ENCODE measurements at regions not wholly inside any gene's neighbourhood (a gene's known extent, or its start where the extent isn't known, plus 50 kb on each side); places are given as distances from the start of the nearest gene placed in this dataset.
"Not testable (repeated sequence)": the region's sequence is repeated elsewhere in the genome, so short reads cannot be mapped to it uniquely, and the experiment has no call there.

- Histone ChIP-seq H3K27ac (ENCODE audit: low read depth) (no peak overlapping the region), H3K4me3 (ENCODE audit: low read depth, low read length) (no peak overlapping the region), H3K4me1 (ENCODE audit: insufficient read depth) (no peaks in the 10 kb centered on the region), H3K36me3 (ENCODE audit: insufficient read depth) (no peaks in the 10 kb centered on the region)
- 60% methylated on average over 6 of the region's 6 CpGs for WGBS
- DNase-seq (ENCODE audit: extremely low spot score), result no peak
Measured at GRCh38 chr12:73726881-73727280, 810.8 kb upstream of the ATXN7L3B start.

GRCh38 chr12:73731658-73732057 lies 806.0 kb upstream of the ATXN7L3B start:
- Histone ChIP-seq H3K36me3 (ENCODE audit: insufficient read depth) (no peaks in the 10 kb centered on the region), H3K4me1 (ENCODE audit: insufficient read depth) (no peaks in the 10 kb centered on the region), H3K27ac (ENCODE audit: low read depth) (no peak overlapping the region), H3K4me3 (ENCODE audit: low read depth, low read length) (no peak overlapping the region)
- DNase-seq (ENCODE audit: extremely low spot score), result no peak
- WGBS, result 60% methylated on average over 1 of the region's 1 CpG

GRCh38 chr12:73769337-73769736 lies 768.3 kb upstream of the ATXN7L3B start:
- DNase-seq (ENCODE audit: extremely low spot score), result no peak
- Histone ChIP-seq H3K36me3 (ENCODE audit: insufficient read depth) (no peaks in the 10 kb centered on the region), H3K4me3 (ENCODE audit: low read depth, low read length) (no peak overlapping the region), H3K27ac (ENCODE audit: low read depth) (no peak overlapping the region), H3K4me1 (ENCODE audit: insufficient read depth) (no peaks in the 10 kb centered on the region)
- WGBS, result 44% methylated on average over 6 of the region's 6 CpGs

- no peak overlapping the region for H3K4me3 ChIP-seq (ENCODE audit: low read depth, low read length)
Measured at GRCh38 chr12:73798523-73798922, 739.1 kb upstream of the ATXN7L3B start.

GRCh38 chr12:73815072-73815645 lies 722.5 kb upstream of the ATXN7L3B start:
- no peak for DNase-seq (ENCODE audit: extremely low spot score)
- no peaks in the 10 kb centered on the region for H3K36me3 ChIP-seq (ENCODE audit: insufficient read depth)
- H3K4me1 ChIP-seq (ENCODE audit: insufficient read depth), result no peaks in the 10 kb centered on the region
- H3K4me3 ChIP-seq (ENCODE audit: low read depth, low read length), result no peak overlapping the region
- no peak overlapping the region for H3K27ac ChIP-seq (ENCODE audit: low read depth)
- 35% methylated on average over 4 of the region's 4 CpGs for WGBS

More at GRCh38 chr12:73798523-73798922, 739.1 kb upstream of the ATXN7L3B start:
- Histone ChIP-seq H3K36me3 (ENCODE audit: insufficient read depth) (no peaks in the 10 kb centered on the region), H3K4me1 (ENCODE audit: insufficient read depth) (no peaks in the 10 kb centered on the region), H3K27ac (ENCODE audit: low read depth) (no peak overlapping the region)
- no peak for DNase-seq (ENCODE audit: extremely low spot score)

GRCh38 chr12:73817161-73817560 lies 720.5 kb upstream of the ATXN7L3B start:
- Histone ChIP-seq H3K4me1 (ENCODE audit: insufficient read depth) (no peaks in the 10 kb centered on the region), H3K27ac (ENCODE audit: low read depth) (no peak overlapping the region), H3K36me3 (ENCODE audit: insufficient read depth) (no peaks in the 10 kb centered on the region), H3K4me3 (ENCODE audit: low read depth, low read length) (no peak overlapping the region)
- 78% methylated on average over 2 of the region's 2 CpGs for WGBS
- DNase-seq (ENCODE audit: extremely low spot score), result no peak

- Histone ChIP-seq H3K4me3 (ENCODE audit: low read depth, low read length) (no peak overlapping the region), H3K36me3 (ENCODE audit: insufficient read depth) (no peaks in the 10 kb centered on the region), H3K27ac (ENCODE audit: low read depth) (no peak overlapping the region), H3K4me1 (ENCODE audit: insufficient read depth) (no peaks in the 10 kb centered on the region)
- no peak for DNase-seq (ENCODE audit: extremely low spot score)
- 68% methylated on average over 3 of the region's 3 CpGs for WGBS
Measured at GRCh38 chr12:73833746-73834145, 703.9 kb upstream of the ATXN7L3B start.

GRCh38 chr12:73841963-73842362 lies 695.7 kb upstream of the ATXN7L3B start:
- 90% methylated on average over 2 of the region's 2 CpGs for WGBS
- no peak overlapping the region for H3K27ac ChIP-seq (ENCODE audit: low read depth)
- H3K4me3 ChIP-seq (ENCODE audit: low read depth, low read length), result no peak overlapping the region
- no peaks in the 10 kb centered on the region for H3K36me3 ChIP-seq (ENCODE audit: insufficient read depth)
- no peak for DNase-seq (ENCODE audit: extremely low spot score)
- H3K4me1 ChIP-seq (ENCODE audit: insufficient read depth), result no peaks in the 10 kb centered on the region

- Histone ChIP-seq H3K27ac (ENCODE audit: low read depth) (no peak overlapping the region), H3K4me1 (ENCODE audit: insufficient read depth) (no peaks in the 10 kb centered on the region), H3K36me3 (ENCODE audit: insufficient read depth) (no peaks in the 10 kb centered on the region), H3K4me3 (ENCODE audit: low read depth, low read length) (no peak overlapping the region)
- WGBS, result 47% methylated on average over 2 of the region's 2 CpGs
- DNase-seq (ENCODE audit: extremely low spot score), result no peak
Measured at GRCh38 chr12:73863546-73863945, 674.1 kb upstream of the ATXN7L3B start.

GRCh38 chr12:73867147-73867546 lies 670.5 kb upstream of the ATXN7L3B start:
- Histone ChIP-seq H3K27ac (ENCODE audit: low read depth) (no peak overlapping the region), H3K4me3 (ENCODE audit: low read depth, low read length) (no peak overlapping the region), H3K36me3 (ENCODE audit: insufficient read depth) (no peaks in the 10 kb centered on the region), H3K4me1 (ENCODE audit: insufficient read depth) (no peaks in the 10 kb centered on the region)
- whole genome bisulfite sequencing, result 88% methylated on average over 1 of the region's 1 CpG
- DNase-seq (ENCODE audit: extremely low spot score), result no peak

- not testable (repeated sequence) for H3K4me1 ChIP-seq (ENCODE audit: insufficient read depth)
- 87% methylated on average over 6 of the region's 6 CpGs for WGBS
Measured at GRCh38 chr12:73877291-73877690, 660.3 kb upstream of the ATXN7L3B start.

GRCh38 chr12:73892201-73892600 lies 645.4 kb upstream of the ATXN7L3B start:
- H3K4me3 ChIP-seq (ENCODE audit: low read depth, low read length), result no peak overlapping the region
- H3K27ac ChIP-seq (ENCODE audit: low read depth), result no peak overlapping the region
- H3K36me3 ChIP-seq (ENCODE audit: insufficient read depth), result no peaks in the 10 kb centered on the region
- WGBS, result 75% methylated on average over 1 of the region's 1 CpG
- no peak for DNase-seq (ENCODE audit: extremely low spot score)
- no peaks in the 10 kb centered on the region for H3K4me1 ChIP-seq (ENCODE audit: insufficient read depth)

More at GRCh38 chr12:73877291-73877690, 660.3 kb upstream of the ATXN7L3B start:
- DNase-seq (ENCODE audit: extremely low spot score); H3K36me3 ChIP-seq (ENCODE audit: insufficient read depth); H3K27ac ChIP-seq (ENCODE audit: low read depth); H3K4me3 ChIP-seq (ENCODE audit: low read depth, low read length): not testable (repeated sequence)

- Histone ChIP-seq H3K4me3 (ENCODE audit: low read depth, low read length) (no peak overlapping the region), H3K27ac (ENCODE audit: low read depth) (no peak overlapping the region), H3K4me1 (ENCODE audit: insufficient read depth) (no peaks in the 10 kb centered on the region), H3K36me3 (ENCODE audit: insufficient read depth) (no peaks in the 10 kb centered on the region)
- WGBS, result 81% methylated on average over 4 of the region's 4 CpGs
- DNase-seq (ENCODE audit: extremely low spot score), result no peak
Measured at GRCh38 chr12:73898645-73899044, 639.0 kb upstream of the ATXN7L3B start.

- Histone ChIP-seq H3K4me3 (ENCODE audit: low read depth, low read length) (no peak overlapping the region), H3K27ac (ENCODE audit: low read depth) (no peak overlapping the region), H3K36me3 (ENCODE audit: insufficient read depth) (no peaks in the 10 kb centered on the region), H3K4me1 (ENCODE audit: insufficient read depth) (no peaks in the 10 kb centered on the region)
- no peak for DNase-seq (ENCODE audit: extremely low spot score)
- WGBS, result 62% methylated on average over 2 of the region's 2 CpGs
Measured at GRCh38 chr12:73902260-73902659, 635.4 kb upstream of the ATXN7L3B start.

- Histone ChIP-seq H3K27ac (ENCODE audit: low read depth) (no peak overlapping the region), H3K4me3 (ENCODE audit: low read depth, low read length) (no peak overlapping the region), H3K36me3 (ENCODE audit: insufficient read depth) (no peaks in the 10 kb centered on the region), H3K4me1 (ENCODE audit: insufficient read depth) (no peaks in the 10 kb centered on the region)
- no peak for DNase-seq (ENCODE audit: extremely low spot score)
- WGBS, result 78% methylated on average over 4 of the region's 4 CpGs
Measured at GRCh38 chr12:73906757-73907156, 630.9 kb upstream of the ATXN7L3B start.

Data from urinary bladder (tissue), 3 donors.